HEK293 (cell line): ENCODE measurements at regions not wholly inside any gene's neighbourhood (a gene's known extent, or its start where the extent isn't known, plus 50 kb on each side); places are given as distances from the start of the nearest gene placed in this dataset.

Source experiments
- OVOL3 ChIP-seq: fragments of 450-650 bp; formaldehyde crosslinking; IDR thresholded peaks from 2 replicates; pipeline ENCODE4 v1.5.1; 2016; ENCODE audit warnings: missing biosample characterization, missing genetic modification characterization
- ZNF211 ChIP-seq: fragments of 450-650 bp; formaldehyde crosslinking; IDR thresholded peaks from 2 replicates; pipeline ENCODE4 v1.5.1; 2016; ENCODE audit warnings: low read depth, missing biosample characterization, missing genetic modification characterization
- ZNF239 ChIP-seq: fragments of 450-650 bp; formaldehyde crosslinking; IDR thresholded peaks from 2 replicates; pipeline ENCODE4 v1.5.1; 2016; ENCODE audit warnings: missing biosample characterization, missing genetic modification characterization
- ZNF24 ChIP-seq: fragments of 450-650 bp; formaldehyde crosslinking; IDR thresholded peaks from 2 replicates; pipeline ENCODE4 v1.5.1; 2016; ENCODE audit warnings: missing biosample characterization, missing genetic modification characterization
- ZNF266 ChIP-seq: fragments of 450-650 bp; formaldehyde crosslinking; IDR thresholded peaks from 2 replicates; pipeline ENCODE4 v1.5.1; 2016; ENCODE audit warnings: missing biosample characterization, missing genetic modification characterization, low read depth
- ZNF549 ChIP-seq: fragments of 450-650 bp; IDR thresholded peaks from 2 replicates; pipeline ENCODE4 v1.5.1; 2018; ENCODE audit warnings: missing biosample characterization, missing genetic modification characterization, mild to moderate bottlenecking, inconsistent platforms, moderate library complexity
- ZNF626 ChIP-seq: fragments of 450-650 bp; sonication (Bioruptor Pico); formaldehyde crosslinking; IDR thresholded peaks from 2 replicates; pipeline ENCODE4 v1.5.1; 2018; ENCODE audit warnings: missing biosample characterization, missing genetic modification characterization, inconsistent platforms
- TF ChIP-seq, protein P1 (sequence below): fragments of 450-650 bp; formaldehyde crosslinking; IDR thresholded peaks from 2 replicates; pipeline ENCODE4 v1.5.1; 2016; ENCODE audit warnings: missing biosample characterization, missing genetic modification characterization
- TF ChIP-seq, protein P2 (sequence below): fragments of 450-650 bp; formaldehyde crosslinking; conservative IDR thresholded peaks from 2 replicates; pipeline ENCODE4 v1.5.1; 2016; ENCODE audit warnings: low read depth, missing biosample characterization, missing genetic modification characterization

DNA sequence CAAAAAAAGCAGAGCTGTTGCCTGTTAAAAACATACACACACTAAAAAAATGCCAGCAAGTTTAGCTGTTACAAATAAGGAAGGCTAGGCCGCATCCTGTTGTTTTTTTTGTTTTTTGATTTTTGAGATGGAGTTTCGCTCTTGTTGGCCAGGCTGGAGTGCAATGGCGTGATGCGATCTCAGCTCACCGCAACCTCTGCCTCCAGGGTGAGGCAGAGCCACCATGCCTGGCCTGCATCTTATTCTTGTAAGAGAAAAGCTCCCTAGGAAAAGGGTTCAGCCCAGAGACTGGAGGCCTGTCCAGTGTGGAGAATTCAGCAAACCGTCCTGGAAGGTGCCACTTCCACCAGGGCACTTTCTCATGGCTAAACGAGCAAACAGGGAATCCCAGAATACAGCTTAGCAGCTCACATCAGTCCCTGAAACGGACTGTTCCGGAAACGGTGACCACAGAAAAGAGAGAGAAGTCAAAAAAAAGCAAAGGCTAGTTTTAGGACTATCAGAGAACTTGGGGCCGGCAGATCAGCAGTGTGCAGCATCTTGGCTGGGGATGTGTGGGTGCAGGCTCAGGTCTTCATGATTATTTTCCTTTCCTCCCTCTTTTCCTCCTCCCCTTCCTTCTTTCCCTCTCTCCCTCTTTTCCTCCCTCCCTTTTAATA, 283.6 kb downstream of the AJAP1 start:
- TF ChIP-seq, protein P1, sequence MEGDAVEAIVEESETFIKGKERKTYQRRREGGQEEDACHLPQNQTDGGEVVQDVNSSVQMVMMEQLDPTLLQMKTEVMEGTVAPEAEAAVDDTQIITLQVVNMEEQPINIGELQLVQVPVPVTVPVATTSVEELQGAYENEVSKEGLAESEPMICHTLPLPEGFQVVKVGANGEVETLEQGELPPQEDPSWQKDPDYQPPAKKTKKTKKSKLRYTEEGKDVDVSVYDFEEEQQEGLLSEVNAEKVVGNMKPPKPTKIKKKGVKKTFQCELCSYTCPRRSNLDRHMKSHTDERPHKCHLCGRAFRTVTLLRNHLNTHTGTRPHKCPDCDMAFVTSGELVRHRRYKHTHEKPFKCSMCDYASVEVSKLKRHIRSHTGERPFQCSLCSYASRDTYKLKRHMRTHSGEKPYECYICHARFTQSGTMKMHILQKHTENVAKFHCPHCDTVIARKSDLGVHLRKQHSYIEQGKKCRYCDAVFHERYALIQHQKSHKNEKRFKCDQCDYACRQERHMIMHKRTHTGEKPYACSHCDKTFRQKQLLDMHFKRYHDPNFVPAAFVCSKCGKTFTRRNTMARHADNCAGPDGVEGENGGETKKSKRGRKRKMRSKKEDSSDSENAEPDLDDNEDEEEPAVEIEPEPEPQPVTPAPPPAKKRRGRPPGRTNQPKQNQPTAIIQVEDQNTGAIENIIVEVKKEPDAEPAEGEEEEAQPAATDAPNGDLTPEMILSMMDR, result no peak
- TF ChIP-seq ZNF266 (tag by site-specific recombination) (no peak), ZNF239 (tag by site-specific recombination) (no peak), ZNF626 (tag by site-specific recombination) (no peak), OVOL3 (tag by site-specific recombination) (no peak), ZNF549 (tag by site-specific recombination) (no peak), ZNF24 (tag by site-specific recombination) (no peak), ZNF211 (tag by site-specific recombination) (no peak)
- TF ChIP-seq, protein P2, sequence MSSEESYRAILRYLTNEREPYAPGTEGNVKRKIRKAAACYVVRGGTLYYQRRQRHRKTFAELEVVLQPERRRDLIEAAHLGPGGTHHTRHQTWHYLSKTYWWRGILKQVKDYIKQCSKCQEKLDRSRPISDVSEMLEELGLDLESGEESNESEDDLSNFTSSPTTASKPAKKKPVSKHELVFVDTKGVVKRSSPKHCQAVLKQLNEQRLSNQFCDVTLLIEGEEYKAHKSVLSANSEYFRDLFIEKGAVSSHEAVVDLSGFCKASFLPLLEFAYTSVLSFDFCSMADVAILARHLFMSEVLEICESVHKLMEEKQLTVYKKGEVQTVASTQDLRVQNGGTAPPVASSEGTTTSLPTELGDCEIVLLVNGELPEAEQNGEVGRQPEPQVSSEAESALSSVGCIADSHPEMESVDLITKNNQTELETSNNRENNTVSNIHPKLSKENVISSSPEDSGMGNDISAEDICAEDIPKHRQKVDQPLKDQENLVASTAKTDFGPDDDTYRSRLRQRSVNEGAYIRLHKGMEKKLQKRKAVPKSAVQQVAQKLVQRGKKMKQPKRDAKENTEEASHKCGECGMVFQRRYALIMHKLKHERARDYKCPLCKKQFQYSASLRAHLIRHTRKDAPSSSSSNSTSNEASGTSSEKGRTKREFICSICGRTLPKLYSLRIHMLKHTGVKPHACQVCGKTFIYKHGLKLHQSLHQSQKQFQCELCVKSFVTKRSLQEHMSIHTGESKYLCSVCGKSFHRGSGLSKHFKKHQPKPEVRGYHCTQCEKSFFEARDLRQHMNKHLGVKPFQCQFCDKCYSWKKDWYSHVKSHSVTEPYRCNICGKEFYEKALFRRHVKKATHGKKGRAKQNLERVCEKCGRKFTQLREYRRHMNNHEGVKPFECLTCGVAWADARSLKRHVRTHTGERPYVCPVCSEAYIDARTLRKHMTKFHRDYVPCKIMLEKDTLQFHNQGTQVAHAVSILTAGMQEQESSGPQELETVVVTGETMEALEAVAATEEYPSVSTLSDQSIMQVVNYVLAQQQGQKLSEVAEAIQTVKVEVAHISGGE (tag by site-specific recombination), result no peak
